Esophagus muscularis mucosa (tissue), 4 donors: ENCODE measurements at regions not wholly inside any gene's neighbourhood (a gene's known extent, or its start where the extent isn't known, plus 50 kb on each side); places are given as distances from the start of the nearest gene placed in this dataset.
A peak's percentile ranks its signal among the peaks of the same experiment; 100 is the strongest.

Experiments used
- EP300 ChIP-seq: sonication (generic); formaldehyde crosslinking; IDR thresholded peaks from one replicate; pipeline ENCODE4 v1.6.1; 2017; ENCODE audit warnings: antibody characterized with exemption
- POLR2AphosphoS5 ChIP-seq, 2 donors: sonication (generic); formaldehyde crosslinking; IDR thresholded peaks; one replicate each; pipeline ENCODE4 v1.6.1; 2017; ENCODE audit warnings: antibody characterized with exemption in 2 of 2
- TF ChIP-seq, protein P1 (sequence below), 3 experiments: fragments of 200-600 bp in 2 of 3; fragments of 450-650 bp in 1 of 3; sonication (generic) in 2 of 3; IDR thresholded peaks; one replicate each; pipeline ENCODE4 v1.5.1; 2017 to 2019; ENCODE audit warnings: antibody characterized with exemption in 3 of 3, mild to moderate bottlenecking in 2 of 3, moderate library complexity in 1 of 3

DNA sequence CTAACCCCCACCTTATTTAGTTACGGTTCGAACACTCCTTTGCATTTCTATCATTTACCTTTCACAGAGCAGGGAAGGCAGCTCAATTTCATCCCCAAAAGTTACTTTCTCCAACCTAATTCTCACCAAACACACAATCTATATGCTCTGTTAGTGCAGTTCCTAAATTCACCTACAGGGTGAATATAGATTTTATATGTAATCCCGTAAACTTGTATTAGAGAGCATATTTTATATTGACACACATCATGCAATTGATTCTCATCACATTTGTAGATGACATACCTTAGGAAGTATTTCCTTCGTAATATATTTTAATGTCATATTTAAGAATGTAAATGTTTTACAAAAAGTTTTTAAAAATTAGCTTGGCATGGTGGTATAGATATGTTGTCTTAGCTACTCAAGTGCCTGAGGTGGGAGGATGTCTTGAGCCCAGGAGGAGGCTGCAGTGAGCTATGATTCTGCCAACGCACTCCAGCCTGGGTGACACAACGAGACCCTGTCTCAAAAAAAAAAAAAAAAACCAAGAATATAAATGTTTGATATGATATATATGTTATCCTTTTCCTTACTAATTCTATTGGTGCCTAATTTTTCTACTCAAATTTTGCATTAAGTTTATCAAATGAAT lies 57.3 kb upstream of the TNFRSF19 start:
- TF ChIP-seq, protein P1, sequence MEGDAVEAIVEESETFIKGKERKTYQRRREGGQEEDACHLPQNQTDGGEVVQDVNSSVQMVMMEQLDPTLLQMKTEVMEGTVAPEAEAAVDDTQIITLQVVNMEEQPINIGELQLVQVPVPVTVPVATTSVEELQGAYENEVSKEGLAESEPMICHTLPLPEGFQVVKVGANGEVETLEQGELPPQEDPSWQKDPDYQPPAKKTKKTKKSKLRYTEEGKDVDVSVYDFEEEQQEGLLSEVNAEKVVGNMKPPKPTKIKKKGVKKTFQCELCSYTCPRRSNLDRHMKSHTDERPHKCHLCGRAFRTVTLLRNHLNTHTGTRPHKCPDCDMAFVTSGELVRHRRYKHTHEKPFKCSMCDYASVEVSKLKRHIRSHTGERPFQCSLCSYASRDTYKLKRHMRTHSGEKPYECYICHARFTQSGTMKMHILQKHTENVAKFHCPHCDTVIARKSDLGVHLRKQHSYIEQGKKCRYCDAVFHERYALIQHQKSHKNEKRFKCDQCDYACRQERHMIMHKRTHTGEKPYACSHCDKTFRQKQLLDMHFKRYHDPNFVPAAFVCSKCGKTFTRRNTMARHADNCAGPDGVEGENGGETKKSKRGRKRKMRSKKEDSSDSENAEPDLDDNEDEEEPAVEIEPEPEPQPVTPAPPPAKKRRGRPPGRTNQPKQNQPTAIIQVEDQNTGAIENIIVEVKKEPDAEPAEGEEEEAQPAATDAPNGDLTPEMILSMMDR (IDR thresholded peaks at IDR 0.05): peak in 1 of 3 experiments; percentile 20
- no peak for TF ChIP-seq POLR2AphosphoS5 (IDR thresholded peaks at IDR 0.05)
- TF ChIP-seq EP300: no peak
